ENCODE measurements at regions not wholly inside any gene's neighbourhood (a gene's known extent, or its start where the extent isn't known, plus 50 kb on each side); places are given as distances from the start of the nearest gene placed in this dataset.

GRCh38 chr2:53442783-53443182 lies 324.8 kb upstream of the CHAC2 start:
- DNase-seq: no peak

- no peak for DNase-seq
These were observed 325.5 kb upstream of the CHAC2 start for GRCh38 chr2:53442093-53442492.

GRCh38 chr2:53438692-53439091 lies 328.9 kb upstream of the CHAC2 start:
- DNase-seq: no peak

GRCh38 chr2:53438100-53438499 lies 329.5 kb upstream of the CHAC2 start:
- no peak for DNase-seq

GRCh38 chr2:53437371-53437770 lies 330.2 kb upstream of the CHAC2 start:
- no peak for DNase-seq

DNA sequence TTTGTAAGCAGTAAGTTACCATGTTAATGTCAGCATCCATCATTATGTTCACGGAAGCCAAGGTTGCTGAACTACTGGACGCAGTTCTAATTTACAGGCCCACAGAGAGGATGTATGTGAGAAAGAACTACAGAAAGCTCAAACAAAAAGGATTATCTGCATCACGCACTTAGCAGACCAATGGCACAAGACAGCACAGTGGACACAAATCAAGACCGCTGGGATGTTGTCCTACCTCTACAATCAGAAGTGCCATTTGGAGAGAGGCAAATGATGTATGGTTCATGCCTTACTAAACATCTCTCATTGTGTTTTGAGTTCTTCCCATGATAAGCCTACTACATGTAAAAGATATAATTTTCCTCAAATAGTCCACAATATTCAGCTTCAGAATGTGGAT lies 330.7 kb upstream of the CHAC2 start:
- no peak for DNase-seq

DNA sequence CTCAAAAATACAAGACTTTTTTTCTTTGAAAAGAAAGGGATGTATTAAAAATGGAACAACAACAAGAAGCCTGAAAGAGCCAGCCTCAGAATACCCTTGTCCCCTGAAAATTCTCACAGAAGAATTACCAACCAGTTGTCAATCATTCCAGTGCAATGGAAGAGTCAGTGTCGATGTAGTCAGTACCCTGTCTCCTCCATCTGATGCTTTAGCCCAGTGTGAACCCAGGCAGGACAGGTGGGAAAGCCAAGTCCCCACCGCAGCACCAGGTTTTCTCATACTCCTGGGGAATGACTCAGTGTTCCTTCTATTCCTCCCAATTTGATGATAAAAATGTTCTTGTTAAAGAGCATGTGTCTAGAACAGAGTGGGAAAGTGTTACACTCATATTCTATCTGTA lies 332.0 kb upstream of the CHAC2 start:
- DNase-seq: no peak

DNA sequence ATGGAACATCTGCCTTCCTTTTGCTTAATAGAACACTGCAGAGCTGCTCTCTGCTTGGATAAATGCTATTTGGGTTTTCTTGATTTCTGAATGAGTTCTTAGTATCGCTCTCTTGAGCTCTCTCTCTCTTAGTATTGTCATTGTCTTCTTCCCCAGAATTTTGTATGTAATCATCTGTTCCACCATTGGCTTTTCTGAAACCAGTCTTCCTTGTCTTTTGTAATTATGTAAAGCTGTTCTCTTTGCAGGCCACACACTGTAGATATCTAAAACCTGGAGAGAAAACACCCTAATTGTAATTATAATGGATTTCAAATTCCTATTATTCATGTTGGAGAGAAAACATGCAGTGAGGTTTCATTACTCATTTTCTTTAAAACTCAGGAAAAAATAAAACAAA lies 333.1 kb upstream of the CHAC2 start:
- no peak for DNase-seq

DNA sequence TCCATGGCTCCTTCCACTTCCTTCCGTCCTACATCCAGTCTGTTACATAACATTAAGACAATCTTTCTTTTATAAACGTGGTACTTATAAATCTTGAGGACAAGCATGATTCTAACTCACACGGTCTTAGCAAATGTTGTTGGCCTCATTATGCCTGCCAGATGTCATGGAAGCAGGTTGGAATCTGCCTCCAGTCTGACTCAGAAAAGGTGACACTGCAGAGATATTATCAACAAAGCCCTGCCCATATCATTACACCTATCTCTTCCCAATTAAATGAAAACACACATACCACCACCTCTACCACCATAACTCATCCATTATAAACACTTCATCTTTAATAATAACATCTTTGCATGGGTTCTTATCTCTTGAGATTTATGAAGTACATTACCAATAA lies 334.7 kb upstream of the CHAC2 start:
- no peak for DNase-seq

DNA sequence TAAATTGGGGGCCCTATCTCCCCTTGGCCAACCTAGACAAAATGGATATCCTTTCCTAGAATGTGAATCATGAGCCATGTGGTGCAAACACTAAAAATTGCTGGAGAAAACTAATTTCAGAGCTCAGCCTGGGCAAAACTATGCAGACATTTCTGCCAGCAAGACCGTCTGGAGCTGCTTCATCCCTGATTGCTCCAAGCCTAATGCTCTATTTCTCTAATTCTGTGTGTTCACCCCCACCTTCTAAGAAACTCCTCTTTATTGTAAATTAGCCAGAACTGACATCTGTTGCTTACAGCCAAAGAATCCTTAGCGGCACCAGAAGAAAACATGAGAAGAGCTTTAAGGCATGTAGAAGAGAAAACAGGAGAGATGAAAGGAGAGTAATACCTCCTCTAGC lies 337.7 kb upstream of the CHAC2 start:
- no peak for DNase-seq

- no peak for DNase-seq
These were observed 342.7 kb upstream of the CHAC2 start for GRCh38 chr2:53424902-53425301.

DNA sequence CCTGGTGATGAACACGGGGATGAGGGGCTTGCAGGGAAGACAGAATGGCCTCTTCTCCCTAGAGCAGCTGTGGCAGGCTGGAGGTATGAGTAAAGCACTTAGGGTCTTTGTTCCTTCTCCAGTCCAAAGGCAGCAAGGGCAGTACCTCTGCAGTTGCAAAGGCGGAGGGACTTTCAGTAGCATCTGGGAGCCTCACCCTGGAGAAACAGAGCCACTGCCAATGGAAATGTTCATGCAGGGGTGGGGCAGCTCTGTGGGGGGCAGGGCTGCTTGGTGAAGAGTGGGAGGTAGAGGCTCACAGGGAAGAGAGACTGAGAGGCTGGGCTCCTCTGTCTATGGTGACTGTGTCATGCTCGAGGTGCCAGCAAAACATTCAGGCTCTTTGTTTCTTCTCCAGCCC lies 344.1 kb upstream of the CHAC2 start:
- no peak for DNase-seq

DNA sequence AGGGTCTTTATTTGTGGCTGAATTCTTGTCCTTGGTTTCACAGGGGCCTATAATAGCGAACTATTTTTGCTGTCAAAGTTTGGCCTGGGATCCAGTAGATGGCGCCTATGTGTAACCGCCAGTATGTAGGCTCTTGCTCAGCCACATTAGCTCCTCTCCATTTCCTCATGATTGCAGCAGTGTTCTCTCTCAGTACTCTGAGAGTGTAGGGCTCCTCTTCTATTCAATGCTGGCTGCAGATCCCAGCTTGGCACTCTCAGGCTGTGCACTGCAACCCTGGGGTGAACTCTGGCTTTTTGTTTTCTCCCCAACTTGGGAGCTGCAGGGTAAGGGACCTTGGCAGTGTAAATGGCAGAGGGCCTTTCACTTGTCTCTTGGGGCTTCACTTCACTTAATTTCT lies 344.6 kb upstream of the CHAC2 start:
- no peak for DNase-seq

- DNase-seq: no peak
These were observed 350.2 kb upstream of the CHAC2 start for GRCh38 chr2:53417385-53417784.

GRCh38 chr2:53407363-53408080 lies 360.1 kb upstream of the CHAC2 start:
- DNase-seq: no peak

DNA sequence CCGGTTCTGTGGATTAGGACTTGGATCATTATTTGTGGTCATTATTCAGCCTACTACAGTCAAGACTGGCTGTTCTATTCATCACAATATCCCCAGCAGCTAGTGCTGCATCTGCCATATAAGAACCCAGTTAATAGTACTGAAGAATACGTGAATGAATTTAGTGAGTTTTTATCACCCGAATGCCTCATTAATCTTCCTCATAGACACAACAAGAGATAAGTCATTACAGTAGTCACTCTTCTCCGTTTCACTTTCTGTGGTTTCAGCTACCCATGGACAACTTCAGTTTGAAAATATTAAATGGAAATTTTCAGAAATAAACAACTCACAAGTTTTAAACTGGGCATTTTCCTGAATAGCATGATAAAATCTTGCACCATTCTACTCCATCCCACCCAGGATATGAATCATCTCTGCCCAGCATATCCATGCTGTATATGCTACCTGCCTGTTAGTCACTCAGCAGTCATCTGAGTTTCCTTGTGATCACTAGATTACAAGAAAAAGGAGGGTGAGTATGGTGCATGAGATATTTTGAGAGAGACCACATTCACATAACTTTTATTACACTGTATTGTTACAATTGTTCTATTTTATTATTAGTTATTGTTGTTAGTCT lies 363.7 kb upstream of the CHAC2 start:
- no peak for DNase-seq

DNA sequence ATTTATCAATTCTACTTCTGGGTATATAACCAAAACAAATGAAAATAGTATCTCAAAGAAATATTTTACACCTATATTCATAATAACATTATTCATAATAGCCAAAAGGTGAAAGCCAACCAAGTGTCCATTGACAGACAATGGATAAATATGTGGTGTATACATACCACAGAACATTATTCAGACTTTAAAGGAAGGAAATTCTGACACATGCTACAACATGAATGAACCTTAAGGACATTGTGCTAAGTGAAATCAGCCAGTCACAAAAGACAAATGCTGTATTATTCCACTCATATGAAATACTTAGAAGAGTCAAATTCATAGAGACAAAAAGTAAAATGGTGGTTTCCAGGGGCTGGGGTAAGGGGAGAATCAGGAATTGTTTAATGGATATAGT lies 370.5 kb upstream of the CHAC2 start:
- no peak for DNase-seq

GRCh38 chr2:53381271-53381670 lies 386.3 kb upstream of the CHAC2 start:
- no peak for DNase-seq

DNA sequence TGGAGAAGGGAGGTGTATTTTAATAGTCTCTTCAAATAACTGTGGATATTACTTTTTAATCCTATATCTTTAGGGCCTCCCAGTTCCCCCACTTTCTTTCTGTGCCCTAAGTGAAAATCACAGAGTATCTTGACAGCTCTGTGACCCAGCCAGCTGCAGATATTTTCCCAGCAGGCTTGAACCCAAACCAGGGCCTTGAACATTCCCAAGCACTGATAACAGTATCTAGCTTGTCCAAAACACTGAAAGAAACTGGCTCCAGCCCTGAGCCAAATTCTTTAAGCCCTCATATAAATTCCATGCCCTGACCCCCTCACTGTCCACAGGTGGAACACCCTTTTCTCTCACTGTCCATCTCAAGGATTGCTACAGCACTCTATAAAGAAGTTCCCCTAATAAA lies 388.1 kb upstream of the CHAC2 start:
- no peak for DNase-seq

GRCh38 chr2:53378791-53379190 lies 388.8 kb upstream of the CHAC2 start:
- DNase-seq: no peak

GRCh38 chr2:53373126-53373525 lies 394.5 kb upstream of the CHAC2 start:
- no peak for DNase-seq

GRCh38 chr2:53366543-53366942 lies 401.1 kb upstream of the CHAC2 start:
- DNase-seq: no peak

GRCh38 chr2:53362934-53363333 lies 404.7 kb upstream of the CHAC2 start:
- DNase-seq: no peak

- DNase-seq: no peak
These were observed 411.2 kb upstream of the CHAC2 start for GRCh38 chr2:53356291-53356905.

Data from NCI-H774 (cell line).